ENCODE measurements at regions not wholly inside any gene's neighbourhood (a gene's known extent, or its start where the extent isn't known, plus 50 kb on each side); places are given as distances from the start of the nearest gene placed in this dataset.

DNA sequence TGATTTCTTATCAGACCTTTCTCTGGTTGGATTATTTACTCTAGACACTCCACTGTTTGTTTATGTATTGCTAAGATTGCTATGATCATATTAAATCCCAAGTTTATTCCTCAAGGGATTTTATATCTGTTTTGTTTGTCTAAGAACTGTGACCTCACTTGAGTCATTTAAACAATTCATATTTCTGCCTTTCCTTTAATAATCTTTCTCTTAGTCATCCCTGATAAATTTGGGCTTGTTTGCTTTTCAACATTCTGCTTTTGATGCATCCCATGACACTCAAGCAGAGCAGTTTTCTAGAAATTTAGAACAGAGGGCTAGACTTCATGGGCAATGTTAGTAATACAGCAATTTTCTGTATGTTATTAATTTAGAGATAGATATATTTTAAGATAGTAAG is 231.6 kb upstream of the TNC start:
- TF ChIP-seq, protein P1, sequence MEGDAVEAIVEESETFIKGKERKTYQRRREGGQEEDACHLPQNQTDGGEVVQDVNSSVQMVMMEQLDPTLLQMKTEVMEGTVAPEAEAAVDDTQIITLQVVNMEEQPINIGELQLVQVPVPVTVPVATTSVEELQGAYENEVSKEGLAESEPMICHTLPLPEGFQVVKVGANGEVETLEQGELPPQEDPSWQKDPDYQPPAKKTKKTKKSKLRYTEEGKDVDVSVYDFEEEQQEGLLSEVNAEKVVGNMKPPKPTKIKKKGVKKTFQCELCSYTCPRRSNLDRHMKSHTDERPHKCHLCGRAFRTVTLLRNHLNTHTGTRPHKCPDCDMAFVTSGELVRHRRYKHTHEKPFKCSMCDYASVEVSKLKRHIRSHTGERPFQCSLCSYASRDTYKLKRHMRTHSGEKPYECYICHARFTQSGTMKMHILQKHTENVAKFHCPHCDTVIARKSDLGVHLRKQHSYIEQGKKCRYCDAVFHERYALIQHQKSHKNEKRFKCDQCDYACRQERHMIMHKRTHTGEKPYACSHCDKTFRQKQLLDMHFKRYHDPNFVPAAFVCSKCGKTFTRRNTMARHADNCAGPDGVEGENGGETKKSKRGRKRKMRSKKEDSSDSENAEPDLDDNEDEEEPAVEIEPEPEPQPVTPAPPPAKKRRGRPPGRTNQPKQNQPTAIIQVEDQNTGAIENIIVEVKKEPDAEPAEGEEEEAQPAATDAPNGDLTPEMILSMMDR (IDR thresholded peaks at IDR 0.05; ENCODE audit: low read depth, low read length), result no peak
- DNase-seq (ENCODE audit: extremely low read depth, low read depth), result no peak

GRCh38 chr9:115350548-115350947 is 232.6 kb upstream of the TNC start:
- no peak for DNase-seq (ENCODE audit: extremely low read depth, low read depth)

DNA sequence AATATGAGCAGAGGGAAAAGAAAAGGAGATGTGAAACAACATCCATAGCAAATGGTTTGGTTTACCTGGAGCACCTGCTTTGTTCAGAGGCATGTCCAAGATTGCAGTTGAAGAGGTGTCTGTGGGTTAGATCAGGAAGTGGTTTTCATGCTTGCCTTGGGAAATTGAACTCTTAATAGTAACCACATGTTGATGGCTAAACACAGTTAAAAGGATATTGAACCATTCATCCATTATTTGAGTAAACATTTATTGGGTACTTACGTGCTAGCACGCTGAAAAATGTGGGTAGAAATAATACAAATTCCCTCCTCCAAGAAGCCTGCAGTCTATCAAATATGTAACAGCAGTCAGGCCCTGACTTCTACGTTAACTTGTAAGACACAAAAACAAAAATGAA is 235.7 kb upstream of the TNC start:
- no peak for DNase-seq (ENCODE audit: extremely low read depth, low read depth)
- TF ChIP-seq, protein P1 (IDR thresholded peaks at IDR 0.05; ENCODE audit: low read depth, low read length), result no peak

More at GRCh38 chr9:115350548-115350947, 232.6 kb upstream of the TNC start:
- TF ChIP-seq, protein P1 (IDR thresholded peaks at IDR 0.05; ENCODE audit: low read depth, low read length), result no peak

GRCh38 chr9:115357821-115358220 is 239.9 kb upstream of the TNC start:
- TF ChIP-seq, protein P1 (IDR thresholded peaks at IDR 0.05; ENCODE audit: low read depth, low read length), result no peak
- DNase-seq (ENCODE audit: extremely low read depth, low read depth), result no peak

DNA sequence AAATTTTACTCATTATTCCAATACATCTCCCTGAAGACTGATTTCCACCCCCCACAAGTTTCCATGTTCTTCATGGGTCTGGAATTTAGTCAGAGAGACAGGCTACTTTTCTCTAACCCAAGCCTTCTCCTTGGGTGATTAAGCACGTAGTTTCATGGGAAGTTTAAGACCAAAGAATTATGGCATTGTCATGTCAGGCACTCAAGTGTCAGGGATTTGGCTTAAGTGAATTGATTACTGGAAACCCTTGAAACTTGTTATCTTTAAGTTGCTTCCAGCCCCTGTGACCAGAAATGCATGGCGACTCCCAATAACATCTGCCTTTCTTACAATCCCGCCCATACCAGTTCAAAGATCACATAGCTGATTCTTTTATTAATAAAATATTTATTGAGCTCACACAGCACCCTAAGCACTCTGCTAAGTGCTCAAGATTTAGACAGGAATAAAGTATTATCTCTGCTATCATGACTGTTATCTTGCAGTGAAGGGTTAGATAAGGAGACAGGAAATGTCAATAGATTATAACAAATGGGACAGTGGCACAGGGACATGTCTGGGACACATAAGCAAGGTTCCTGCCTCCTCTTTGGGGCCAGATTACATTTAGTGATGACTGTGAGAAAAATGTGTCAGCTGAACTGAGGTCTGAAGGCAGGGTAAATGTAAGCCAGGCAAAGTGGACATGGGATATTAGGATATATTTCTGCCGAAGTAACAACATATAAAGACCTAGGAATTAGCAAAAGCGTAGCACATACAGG is 241.2 kb upstream of the TNC start:
- TF ChIP-seq, protein P1 (IDR thresholded peaks at IDR 0.05; ENCODE audit: low read depth, low read length), result no peak
- no peak for DNase-seq (ENCODE audit: extremely low read depth, low read depth)

DNA sequence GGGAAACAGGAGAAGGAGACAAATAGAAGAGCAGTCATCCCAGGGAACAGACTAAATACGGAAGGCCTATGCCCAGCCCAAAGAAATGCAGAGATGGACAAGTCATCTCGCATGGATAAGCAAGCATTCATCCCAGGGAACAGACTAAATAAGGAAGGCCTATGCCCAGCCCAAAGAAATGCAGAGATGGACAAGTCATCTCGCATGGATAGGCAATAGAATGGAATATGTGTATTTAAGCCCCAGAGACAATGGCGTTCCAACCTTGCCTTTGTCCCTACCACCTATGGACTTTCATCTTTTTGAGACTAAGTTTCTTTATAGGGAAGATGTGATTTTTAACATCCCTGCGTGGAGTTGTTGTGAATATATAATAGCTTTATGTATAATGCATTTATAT is 242.2 kb upstream of the TNC start:
- TF ChIP-seq, protein P1 (IDR thresholded peaks at IDR 0.05; ENCODE audit: low read depth, low read length), result no peak
- DNase-seq (ENCODE audit: extremely low read depth, low read depth), result no peak

GRCh38 chr9:115362101-115362500 is 244.1 kb upstream of the TNC start:
- DNase-seq (ENCODE audit: extremely low read depth, low read depth), result no peak
- TF ChIP-seq, protein P1 (IDR thresholded peaks at IDR 0.05; ENCODE audit: low read depth, low read length), result no peak

All from AG09319 (cell line).